ENCODE measurements at regions not wholly inside any gene's neighbourhood (a gene's known extent, or its start where the extent isn't known, plus 50 kb on each side); places are given as distances from the start of the nearest gene placed in this dataset.

DNA sequence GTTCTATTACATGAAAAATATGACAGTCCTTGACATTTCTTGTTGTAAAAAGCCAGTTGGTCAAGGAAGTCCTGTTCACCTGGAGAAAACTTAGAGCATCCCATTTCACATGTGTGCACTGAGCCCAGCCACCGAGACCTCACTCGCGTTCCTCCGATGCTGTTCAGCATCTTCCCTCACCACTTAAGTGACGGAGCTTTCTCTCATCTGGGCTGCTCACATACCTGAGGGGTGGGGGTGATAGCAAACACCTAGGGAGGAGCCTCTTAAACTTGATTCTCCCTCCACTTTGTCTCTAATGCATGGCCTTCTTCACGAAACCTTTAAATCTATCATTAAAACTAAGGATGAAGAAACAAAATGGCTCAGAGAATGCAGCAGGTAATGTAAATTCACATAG is 950.2 kb downstream of the GATA3 start:
- no peak for DNase-seq (ENCODE audit: low spot score)
- TF ChIP-seq, protein P1, sequence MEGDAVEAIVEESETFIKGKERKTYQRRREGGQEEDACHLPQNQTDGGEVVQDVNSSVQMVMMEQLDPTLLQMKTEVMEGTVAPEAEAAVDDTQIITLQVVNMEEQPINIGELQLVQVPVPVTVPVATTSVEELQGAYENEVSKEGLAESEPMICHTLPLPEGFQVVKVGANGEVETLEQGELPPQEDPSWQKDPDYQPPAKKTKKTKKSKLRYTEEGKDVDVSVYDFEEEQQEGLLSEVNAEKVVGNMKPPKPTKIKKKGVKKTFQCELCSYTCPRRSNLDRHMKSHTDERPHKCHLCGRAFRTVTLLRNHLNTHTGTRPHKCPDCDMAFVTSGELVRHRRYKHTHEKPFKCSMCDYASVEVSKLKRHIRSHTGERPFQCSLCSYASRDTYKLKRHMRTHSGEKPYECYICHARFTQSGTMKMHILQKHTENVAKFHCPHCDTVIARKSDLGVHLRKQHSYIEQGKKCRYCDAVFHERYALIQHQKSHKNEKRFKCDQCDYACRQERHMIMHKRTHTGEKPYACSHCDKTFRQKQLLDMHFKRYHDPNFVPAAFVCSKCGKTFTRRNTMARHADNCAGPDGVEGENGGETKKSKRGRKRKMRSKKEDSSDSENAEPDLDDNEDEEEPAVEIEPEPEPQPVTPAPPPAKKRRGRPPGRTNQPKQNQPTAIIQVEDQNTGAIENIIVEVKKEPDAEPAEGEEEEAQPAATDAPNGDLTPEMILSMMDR (IDR thresholded peaks at IDR 0.05; ENCODE audit: extremely low read depth, missing control alignments), result no peak

GRCh38 chr10:9009505-9009904 is 955.0 kb downstream of the GATA3 start:
- TF ChIP-seq, protein P1 (IDR thresholded peaks at IDR 0.05; ENCODE audit: extremely low read depth, missing control alignments), result no peak
- DNase-seq (ENCODE audit: low spot score), result no peak

DNA sequence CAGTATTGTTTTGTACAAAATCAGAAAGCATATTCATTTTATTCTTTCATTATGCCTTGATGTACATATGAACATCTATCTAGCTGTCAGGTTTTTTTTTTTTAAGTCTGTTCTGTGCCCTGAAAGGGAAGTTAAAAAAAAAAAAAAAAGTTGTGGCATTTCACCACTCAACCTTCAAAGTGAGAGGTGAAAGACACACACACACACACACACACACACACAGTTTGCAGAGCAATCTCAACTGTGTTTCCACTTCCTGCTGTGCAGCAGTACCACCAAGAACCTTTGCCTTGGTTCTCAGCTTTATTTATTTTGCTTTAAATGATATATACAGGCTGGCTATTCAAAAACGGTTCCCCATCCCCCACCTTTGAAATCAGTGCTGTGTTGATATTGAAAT is 955.6 kb downstream of the GATA3 start:
- DNase-seq (ENCODE audit: low spot score), result no peak
- TF ChIP-seq, protein P1 (IDR thresholded peaks at IDR 0.05; ENCODE audit: extremely low read depth, missing control alignments), result no peak

- DNase-seq (ENCODE audit: low spot score), result no peak
- TF ChIP-seq, protein P1 (IDR thresholded peaks at IDR 0.05; ENCODE audit: extremely low read depth, missing control alignments), result no peak
These were observed 956.6 kb downstream of the GATA3 start for GRCh38 chr10:9010931-9011670.

- no peak for DNase-seq (ENCODE audit: low spot score)
These were observed 957.8 kb downstream of the GATA3 start for GRCh38 chr10:9012312-9012711.

GRCh38 chr10:9015005-9015404 is 960.5 kb downstream of the GATA3 start:
- TF ChIP-seq, protein P1 (IDR thresholded peaks at IDR 0.05; ENCODE audit: extremely low read depth, missing control alignments), result no peak
- no peak for DNase-seq (ENCODE audit: low spot score)

More at GRCh38 chr10:9012312-9012711, 957.8 kb downstream of the GATA3 start:
- TF ChIP-seq, protein P1 (IDR thresholded peaks at IDR 0.05; ENCODE audit: extremely low read depth, missing control alignments), result no peak

DNA sequence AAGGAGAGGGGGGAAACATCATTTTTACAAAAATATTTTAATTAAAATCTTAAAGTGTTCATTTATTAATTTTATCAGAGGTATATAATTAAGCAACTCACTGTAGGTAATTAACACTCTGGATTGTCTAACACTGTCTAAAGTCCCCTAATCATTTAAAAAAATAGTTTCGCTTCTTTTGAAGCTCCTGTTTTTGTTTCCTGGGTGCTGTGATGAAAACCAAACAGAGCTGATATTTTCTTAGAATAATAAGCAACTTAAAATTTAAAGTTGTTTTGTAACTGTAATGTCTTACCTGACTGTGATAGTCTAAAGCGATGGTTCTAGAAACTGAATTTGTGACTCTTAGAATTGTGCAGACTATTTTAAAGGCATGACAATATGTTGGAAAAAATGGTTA is 961.0 kb downstream of the GATA3 start:
- TF ChIP-seq, protein P1 (IDR thresholded peaks at IDR 0.05; ENCODE audit: extremely low read depth, missing control alignments), result no peak
- no peak for DNase-seq (ENCODE audit: low spot score)

Measured in GM20000 (cell line).